ENCODE measurements at regions not wholly inside any gene's neighbourhood (a gene's known extent, or its start where the extent isn't known, plus 50 kb on each side); places are given as distances from the start of the nearest gene placed in this dataset.

- peak; percentile 95 for DNase-seq (ENCODE audit: low read depth)
These were observed 81.4 kb upstream of the CFAP20DC start for GRCh38 chr3:59131016-59131766.

DNA sequence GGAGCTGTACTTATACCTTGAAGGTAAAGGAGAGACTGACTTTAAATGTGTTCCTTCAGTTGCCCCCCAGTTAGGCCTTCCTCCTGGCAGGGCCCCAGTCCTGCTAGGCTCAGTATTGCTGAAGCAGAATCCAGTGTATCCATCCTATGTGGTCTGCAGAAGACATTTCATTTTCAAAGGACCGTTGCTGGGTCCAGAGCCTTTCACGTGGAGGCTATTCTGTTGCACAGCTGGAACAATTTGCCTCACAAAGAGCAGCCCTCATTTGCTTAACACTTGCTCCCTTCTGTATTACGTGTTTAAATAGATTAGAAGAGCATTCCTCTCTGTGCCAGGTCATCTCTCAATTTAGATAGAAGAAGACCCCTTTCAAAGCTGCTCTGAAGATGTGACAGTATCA lies 78.9 kb upstream of the CFAP20DC start:
- DNase-seq (ENCODE audit: low read depth), result no peak

DNA sequence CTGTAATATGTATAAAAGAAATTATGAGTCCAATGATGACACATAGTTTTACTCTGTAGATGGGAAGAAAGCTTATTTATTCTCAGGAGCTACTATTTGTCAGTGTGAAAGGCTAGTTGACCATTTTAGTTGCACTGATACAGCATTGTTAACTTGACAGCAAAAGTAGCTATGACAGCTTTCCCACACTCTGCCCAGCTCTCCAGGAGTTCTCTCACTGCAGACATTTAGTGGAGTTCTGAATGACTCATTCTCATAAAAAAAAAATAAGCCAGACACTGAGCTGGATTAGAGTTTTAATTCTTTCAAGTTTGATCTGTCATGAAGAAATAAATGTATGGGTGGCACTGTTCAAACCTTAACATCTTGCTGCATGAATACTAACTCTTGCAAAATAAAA lies 77.2 kb upstream of the CFAP20DC start:
- DNase-seq (ENCODE audit: low read depth), result peak; percentile 60

DNA sequence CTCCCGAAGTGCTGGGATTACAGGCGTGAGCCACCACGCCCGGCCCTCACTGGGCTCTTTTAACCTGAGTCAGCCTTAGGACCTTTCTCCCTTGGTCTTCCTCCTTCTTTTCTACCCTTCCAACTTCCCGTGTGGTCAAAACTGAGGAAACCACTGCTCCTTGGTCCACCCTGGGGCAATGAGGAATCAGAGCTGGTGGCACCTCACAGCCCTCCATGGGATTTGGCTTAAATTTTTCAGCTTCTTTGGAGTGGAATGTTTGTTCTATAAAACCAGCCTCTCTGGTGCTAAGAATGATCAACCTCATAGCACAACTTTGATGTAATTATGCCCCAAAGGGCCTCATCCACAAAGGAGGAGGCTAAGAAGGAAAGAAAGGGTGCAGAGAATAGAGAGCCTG lies 76.6 kb upstream of the CFAP20DC start:
- no peak for DNase-seq (ENCODE audit: low read depth)

- no peak for DNase-seq (ENCODE audit: low read depth)
These were observed 71.7 kb upstream of the CFAP20DC start for GRCh38 chr3:59121346-59122144.

GRCh38 chr3:59118928-59119327 lies 69.1 kb upstream of the CFAP20DC start:
- DNase-seq (ENCODE audit: low read depth), result no peak

GRCh38 chr3:59117396-59117795 lies 67.6 kb upstream of the CFAP20DC start:
- DNase-seq (ENCODE audit: low read depth), result no peak

DNA sequence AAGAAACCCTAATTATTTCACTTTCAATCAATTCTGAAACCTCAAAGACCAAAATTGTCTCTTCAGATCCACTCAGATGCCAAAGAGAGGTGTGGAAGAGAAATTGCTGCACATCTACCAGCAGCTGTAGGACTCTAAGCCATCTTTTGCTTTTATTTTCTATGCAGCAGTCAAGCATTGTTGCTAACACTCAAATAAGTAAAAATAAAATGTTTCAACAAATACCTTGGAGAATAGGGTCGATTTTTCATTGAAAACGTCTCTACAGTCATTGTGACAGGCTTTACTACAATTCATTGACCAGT lies 66.4 kb upstream of the CFAP20DC start:
- DNase-seq (ENCODE audit: low read depth), result no peak

- DNase-seq (ENCODE audit: low read depth), result peak; percentile 74
These were observed 65.8 kb upstream of the CFAP20DC start for GRCh38 chr3:59115364-59116232.

- DNase-seq (ENCODE audit: low read depth), result peak; percentile 44
These were observed 58.3 kb upstream of the CFAP20DC start for GRCh38 chr3:59107856-59108815.

DNA sequence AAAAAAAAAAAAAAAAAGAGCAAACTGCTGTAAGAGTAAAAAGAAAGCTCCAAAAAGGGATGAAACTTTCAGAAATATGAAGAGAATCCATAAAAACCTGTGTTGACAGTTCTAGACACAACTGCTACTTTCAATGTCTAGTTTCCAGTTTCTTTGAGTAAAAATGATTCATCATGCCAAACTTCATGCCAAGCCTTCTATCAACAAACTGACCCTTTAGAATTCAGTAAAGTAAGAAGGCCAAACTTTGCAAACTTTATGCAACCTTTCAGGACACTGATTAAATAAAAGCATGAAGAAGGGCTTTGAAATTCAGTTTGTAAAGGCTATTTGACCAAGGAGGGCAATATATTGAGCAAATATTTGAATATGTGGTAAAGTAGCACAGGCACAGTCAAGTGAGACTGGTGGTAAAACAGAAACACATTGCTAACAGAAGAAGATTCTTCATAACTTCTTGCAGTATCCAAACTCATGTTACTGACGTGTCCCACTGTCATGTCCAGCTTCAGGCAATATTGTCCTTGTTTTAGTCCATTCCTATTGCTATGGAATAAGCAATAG lies 56.3 kb upstream of the CFAP20DC start:
- peak; percentile 36 for DNase-seq (ENCODE audit: low read depth)

DNA sequence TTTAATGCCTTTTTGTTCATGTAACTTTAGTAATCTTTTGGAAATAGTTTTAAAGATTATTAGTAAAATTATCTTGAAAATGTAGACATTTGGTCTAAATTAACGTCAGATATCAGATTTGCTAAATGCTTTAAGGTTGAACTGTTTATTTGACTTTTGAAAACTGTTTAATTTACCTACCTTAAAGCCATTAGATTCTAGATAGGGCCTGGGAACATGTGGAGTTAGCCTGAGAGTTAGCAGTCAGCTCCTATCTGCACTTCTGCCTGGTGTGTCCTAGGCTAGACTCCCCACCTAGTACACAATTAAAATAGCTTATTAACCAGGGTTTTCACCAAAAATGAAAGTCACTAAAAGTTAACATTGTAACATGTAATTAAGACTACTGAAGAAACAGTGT lies 53.7 kb upstream of the CFAP20DC start:
- no peak for DNase-seq (ENCODE audit: low read depth)

GRCh38 chr3:59101231-59101736 lies 51.5 kb upstream of the CFAP20DC start:
- DNase-seq (ENCODE audit: low read depth), result peak; percentile 93
